Heart right ventricle (tissue), 16 donors: ENCODE measurements at regions not wholly inside any gene's neighbourhood (a gene's known extent, or its start where the extent isn't known, plus 50 kb on each side); places are given as distances from the start of the nearest gene placed in this dataset.

Experiments used
- ATAC-seq, 8 donors: fragments of 200-7000 bp; cut with Tn5 transposase; one replicate each; pipeline ENCODE4 v1.9.1; 2020; ENCODE audit warnings: mild to moderate bottlenecking in 8 of 8, moderate library complexity in 8 of 8, moderate number of reproducible peaks in 1 of 8
- DNase-seq, 2 donors: peaks; one replicate each; pipeline ENCODE4 v3.0.0-alpha.2; 2020
- H3K27ac ChIP-seq, 10 donors: fragments of 200-600 bp; sonication (generic) in 2 of 10; one replicate each; pipeline versions ENCODE4 v1.5.0 to v1.8.0; 2020 to 2022; ENCODE audit warnings: mild to moderate bottlenecking in 3 of 10
- H3K27me3 ChIP-seq, 7 donors: fragments of 200-600 bp; one replicate each; pipeline ENCODE4 v1.8.0; 2021 to 2022; ENCODE audit warnings: mild to moderate bottlenecking in 2 of 7
- H3K36me3 ChIP-seq, 9 donors: fragments of 200-600 bp; sonication (generic) in 1 of 9; one replicate each; pipeline versions ENCODE4 v1.5.0 to v1.8.0; 2020 to 2022; ENCODE audit warnings: mild to moderate bottlenecking in 2 of 9
- H3K4me1 ChIP-seq, 9 donors: fragments of 200-600 bp; sonication (generic) in 1 of 9; one replicate each; pipeline versions ENCODE4 v1.5.0 to v1.8.0; 2020 to 2022; ENCODE audit warnings: mild to moderate bottlenecking in 4 of 9
- H3K4me3 ChIP-seq, 10 donors: fragments of 200-600 bp; sonication (generic) in 2 of 10; one replicate each; pipeline versions ENCODE4 v1.5.0 to v1.8.0; 2020 to 2022; ENCODE audit warnings: mild to moderate bottlenecking in 7 of 10, moderate library complexity in 2 of 10
- H3K9me3 ChIP-seq, 11 donors: fragments of 200-600 bp in 10 of 11; sonication (generic) in 2 of 11; one replicate each; pipeline versions ENCODE4 v1.5.0 to v1.8.0; 2013 to 2022; ENCODE audit warnings: mild to moderate bottlenecking in 2 of 11, control low read depth in 1 of 11, moderate library complexity in 1 of 11
- WGBS, 2 donors: extraction: QIAGEN DNeasy Blood & Tissue Kit; methylation state at CpG; one replicate each; pipeline ENCODE4 v1.1.7; 2013; ENCODE audit warnings: inconsistent platforms in 1 of 2; 5-methylcytosine and 5-hydroxymethylcytosine counted together
- intact Hi-C, 10 donors: fragments of 100-400 bp; cut with DNase I; formaldehyde crosslinking; loops; one replicate each; pipeline versions ENCODE4 v1.11.1 to v1.14.2; 2022
- TF ChIP-seq, protein P1 (sequence below), 9 donors: fragments of 200-600 bp; sonication (generic) in 2 of 9; IDR thresholded peaks; one replicate each; pipeline versions ENCODE4 v1.5.0 to v1.8.0; 2021 to 2022; ENCODE audit warnings: antibody characterized with exemption in 9 of 9, mild to moderate bottlenecking in 5 of 9, moderate library complexity in 1 of 9
- donor health status: Arrhythmogenic right ventricular cardiomyopathy.
- donor health status: ischemic (EF 13 %, LVEDD 7.1; RV severe dilation, severe dysfunction).
- donor health status: healthy with polysubstance abuse.
- donor health status: DM: no; HTN: yes; CAD: no.
- donor health status: DM: no; HTN: no; CAD: no.
- donor health status: ischemic (EF 25% LVEDD 6.9; RV normal size, moderate dysfunction).
- donor health status: ischemic (EF 25% LVEDD 5.7; RV mildly dilated, moderate dysfunction).
- donor health status: healthy.
- donor health status: DM: yes; HTN: yes; CAD: no.
- donor health status: Ischemic cardiomyopathy.
- donor health status: ischemic (EF 35%, LVEDD 5.7; RV mildly dilated, moderate dysfunction).
- donor health status: nonischemic (EF 11% LVEDD 7.7; RV severe dilation, severe dysfunction).
- donor health status: DM: yes; HTN: yes; CAD: no.
- donor health status: PGD.
- donor health status: ischemic (EF 29% LVEDD 5.4; RV normal size, mild dysfunction).
- donor health status: nonischemic (EF 23%, LVEDD 6.1; RV moderate dilation, normal function).

DNA sequence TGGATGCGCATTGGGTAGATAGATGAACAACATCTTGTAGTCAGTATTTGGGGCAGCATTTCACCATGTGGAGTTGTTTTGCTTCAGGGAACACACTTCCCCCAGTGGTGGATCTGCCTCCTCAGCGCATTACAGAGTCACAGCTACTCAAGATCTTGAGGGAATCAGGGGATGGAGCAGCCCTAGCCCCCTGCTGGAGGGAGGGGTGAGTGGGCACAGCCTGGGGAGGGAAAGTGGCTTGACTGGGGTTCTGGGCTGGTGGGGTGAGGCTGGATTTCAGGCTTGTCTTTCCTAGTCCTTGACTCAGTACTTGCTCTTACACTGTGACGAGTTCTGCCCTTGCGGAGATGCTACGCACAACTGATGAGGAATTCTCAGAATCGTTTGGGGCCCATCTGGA is 271.0 kb upstream of the HS6ST1 start:
- peaks cover 0 to 3% (median 0%) of the 10 kb centered on the region in 7 donors for H3K27me3 ChIP-seq
- TF ChIP-seq, protein P1, sequence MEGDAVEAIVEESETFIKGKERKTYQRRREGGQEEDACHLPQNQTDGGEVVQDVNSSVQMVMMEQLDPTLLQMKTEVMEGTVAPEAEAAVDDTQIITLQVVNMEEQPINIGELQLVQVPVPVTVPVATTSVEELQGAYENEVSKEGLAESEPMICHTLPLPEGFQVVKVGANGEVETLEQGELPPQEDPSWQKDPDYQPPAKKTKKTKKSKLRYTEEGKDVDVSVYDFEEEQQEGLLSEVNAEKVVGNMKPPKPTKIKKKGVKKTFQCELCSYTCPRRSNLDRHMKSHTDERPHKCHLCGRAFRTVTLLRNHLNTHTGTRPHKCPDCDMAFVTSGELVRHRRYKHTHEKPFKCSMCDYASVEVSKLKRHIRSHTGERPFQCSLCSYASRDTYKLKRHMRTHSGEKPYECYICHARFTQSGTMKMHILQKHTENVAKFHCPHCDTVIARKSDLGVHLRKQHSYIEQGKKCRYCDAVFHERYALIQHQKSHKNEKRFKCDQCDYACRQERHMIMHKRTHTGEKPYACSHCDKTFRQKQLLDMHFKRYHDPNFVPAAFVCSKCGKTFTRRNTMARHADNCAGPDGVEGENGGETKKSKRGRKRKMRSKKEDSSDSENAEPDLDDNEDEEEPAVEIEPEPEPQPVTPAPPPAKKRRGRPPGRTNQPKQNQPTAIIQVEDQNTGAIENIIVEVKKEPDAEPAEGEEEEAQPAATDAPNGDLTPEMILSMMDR (IDR thresholded peaks at IDR 0.05), result no peak
- no peak for ATAC-seq
- intact Hi-C loops, result no loop called here
- H3K36me3 ChIP-seq, result no peaks in the 10 kb centered on the region
- H3K4me3 ChIP-seq, result no peak overlapping the region
- 91 to 92% methylated on average over 6 of the region's 6 CpGs for whole genome bisulfite sequencing, 2 donors
- peaks cover 0 to 13% (median 0%) of the 10 kb centered on the region in 11 donors for H3K9me3 ChIP-seq
- H3K4me1 ChIP-seq, result peaks cover 0 to 27% (median 12%) of the 10 kb centered on the region in 9 donors
- no peak for DNase-seq
- H3K27ac ChIP-seq, result no peak overlapping the region

- Histone ChIP-seq H3K27ac (no peak overlapping the region), H3K9me3 (peaks cover 0 to 5% (median 0%) of the 10 kb centered on the region in 11 donors), H3K36me3 (no peaks in the 10 kb centered on the region), H3K27me3 (peaks cover 0 to 3% (median 0%) of the 10 kb centered on the region in 7 donors), H3K4me3 (no peak overlapping the region), H3K4me1 (peaks cover 0 to 30% (median 13%) of the 10 kb centered on the region in 9 donors)
- DNase-seq, result no peak
- 89 to 92% methylated on average over 12 of the region's 12 CpGs for WGBS, 2 donors
- no peak for ATAC-seq
- intact Hi-C loops, result no loop called here
- TF ChIP-seq, protein P1 (IDR thresholded peaks at IDR 0.05), result no peak
These were observed 271.8 kb upstream of the HS6ST1 start for GRCh38 chr2:128590309-128591021.

GRCh38 chr2:128591022-128591860 is 272.6 kb upstream of the HS6ST1 start:
- Histone ChIP-seq H3K27ac (no peak overlapping the region), H3K4me1 (peaks cover 0 to 30% (median 14%) of the 10 kb centered on the region in 9 donors), H3K36me3 (no peaks in the 10 kb centered on the region), H3K4me3 (no peak overlapping the region), H3K27me3 (peaks cover 0 to 3% (median 0%) of the 10 kb centered on the region in 7 donors), H3K9me3 (no peaks in the 10 kb centered on the region)
- no peak for DNase-seq
- intact Hi-C loops, result no loop called here
- TF ChIP-seq, protein P1 (IDR thresholded peaks at IDR 0.05), result no peak
- no peak for ATAC-seq
- 77 to 84% methylated on average over 8 of the region's 8 CpGs for WGBS, 2 donors
